Neuron (in vitro differentiated cells): ENCODE measurements at regions not wholly inside any gene's neighbourhood (a gene's known extent, or its start where the extent isn't known, plus 50 kb on each side); places are given as distances from the start of the nearest gene placed in this dataset.

Experiments used
- H2AFZ ChIP-seq: one replicate; pipeline ENCODE4 v1.6.1; 2013; ENCODE audit warnings: low read depth, mild to moderate bottlenecking, inconsistent platforms, low read length, moderate library complexity
- H3K27me3 ChIP-seq: one replicate; pipeline ENCODE4 v1.6.1; 2013; ENCODE audit warnings: low read length; ENCODE audit not compliant: insufficient read depth
- H3K36me3 ChIP-seq: one replicate; pipeline ENCODE4 v1.6.1; 2013; ENCODE audit warnings: low read length; ENCODE audit not compliant: insufficient read depth
- H3K4me1 ChIP-seq: one replicate; pipeline ENCODE4 v1.6.1; 2013; ENCODE audit warnings: low read length; ENCODE audit not compliant: insufficient read depth
- H3K4me3 ChIP-seq: 2 replicates; pipeline ENCODE4 v1.5.1; 2013; ENCODE audit warnings: mild to moderate bottlenecking, low read length, moderate library complexity
- H3K9me3 ChIP-seq: one replicate; pipeline ENCODE4 v1.6.1; 2013; ENCODE audit warnings: low read length

DNA sequence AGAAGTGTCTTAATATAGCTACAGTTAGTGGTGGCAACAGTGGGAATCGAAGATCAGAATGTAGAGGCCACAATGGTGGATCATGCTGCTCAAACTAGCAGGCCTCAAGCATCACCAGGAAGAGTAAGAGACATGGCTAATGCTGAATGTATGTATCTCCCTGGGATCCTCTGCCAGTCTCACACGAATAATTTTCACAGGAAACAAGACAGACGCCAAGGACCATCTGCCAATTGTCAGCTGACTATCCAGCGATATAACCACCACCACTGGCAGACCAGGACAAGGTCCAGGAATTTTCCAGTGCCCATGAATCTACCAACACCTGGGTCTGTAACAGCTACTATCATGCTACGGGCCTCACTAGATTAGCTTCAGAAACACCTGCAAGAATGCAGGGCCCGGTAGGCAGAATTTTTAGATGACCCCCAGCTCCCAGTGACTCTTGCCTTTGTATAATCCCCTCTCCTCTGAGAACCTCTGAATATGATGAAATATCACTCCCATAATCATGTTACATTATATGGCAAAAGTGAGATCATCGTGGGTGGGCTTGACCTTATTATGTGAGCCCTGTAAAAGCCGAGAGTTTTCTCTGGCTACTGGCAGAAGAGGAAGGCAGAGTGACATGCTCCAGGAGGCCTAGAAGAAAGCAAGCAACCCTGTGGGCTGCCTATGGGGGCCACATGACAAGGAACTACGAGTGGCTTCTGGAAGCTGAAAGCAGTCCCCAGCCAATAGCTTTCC, 429.8 kb downstream of the BCOR start:
- Histone ChIP-seq H3K4me1 (no peaks in the 10 kb centered on the region), H2AFZ (no peak overlapping the region), H3K9me3 (no peaks in the 10 kb centered on the region), H3K27me3 (peaks cover 5% of the 10 kb centered on the region), H3K36me3 (no peaks in the 10 kb centered on the region), H3K4me3 (no peak overlapping the region)

DNA sequence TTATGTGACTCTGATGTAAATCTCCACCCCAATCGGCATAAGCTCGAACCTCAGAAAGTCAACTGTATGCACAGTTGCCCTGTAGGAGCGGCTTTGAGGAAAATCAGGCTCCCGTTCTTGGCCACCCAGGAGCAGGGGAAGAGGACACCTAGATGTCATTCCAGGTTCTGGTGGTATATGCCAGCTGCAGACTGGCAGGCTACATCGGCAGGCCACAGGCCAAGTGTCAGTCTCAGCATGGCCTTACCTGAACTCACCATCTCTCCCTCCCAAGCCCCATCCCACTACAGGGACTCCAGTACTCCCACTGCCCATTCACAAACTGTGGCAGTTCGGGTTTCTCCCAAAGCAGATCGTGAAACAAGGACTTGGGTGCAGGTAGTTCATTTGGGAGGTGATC, 428.1 kb downstream of the BCOR start:
- Histone ChIP-seq H3K36me3 (no peaks in the 10 kb centered on the region), H3K9me3 (no peaks in the 10 kb centered on the region), H3K27me3 (peaks cover 5% of the 10 kb centered on the region), H3K4me1 (no peaks in the 10 kb centered on the region), H3K4me3 (no peak overlapping the region), H2AFZ (no peak overlapping the region)

DNA sequence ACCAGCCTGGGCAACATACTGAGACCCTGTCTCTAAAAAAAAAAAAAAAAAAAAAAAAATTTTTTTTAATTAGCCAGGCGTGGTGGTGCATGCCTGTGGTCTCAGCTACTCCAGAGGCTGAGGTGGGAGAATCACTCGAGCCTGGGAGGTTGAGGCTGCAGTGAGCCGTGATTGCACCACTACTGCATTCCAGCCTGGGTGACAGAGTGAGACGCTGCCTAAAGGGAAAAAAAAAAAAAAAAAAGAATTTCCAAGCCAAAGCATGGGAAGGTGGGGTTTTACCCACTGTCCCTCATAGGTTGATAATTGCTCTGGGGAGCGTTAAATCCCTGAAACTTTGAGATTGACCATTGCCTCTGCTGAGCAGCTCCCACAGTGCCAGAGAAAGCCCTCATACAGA, 427.5 kb downstream of the BCOR start:
- Histone ChIP-seq H3K27me3 (peaks cover 5% of the 10 kb centered on the region), H3K9me3 (no peaks in the 10 kb centered on the region), H2AFZ (no peak overlapping the region), H3K4me1 (no peaks in the 10 kb centered on the region), H3K4me3 (no peak overlapping the region), H3K36me3 (no peaks in the 10 kb centered on the region)

DNA sequence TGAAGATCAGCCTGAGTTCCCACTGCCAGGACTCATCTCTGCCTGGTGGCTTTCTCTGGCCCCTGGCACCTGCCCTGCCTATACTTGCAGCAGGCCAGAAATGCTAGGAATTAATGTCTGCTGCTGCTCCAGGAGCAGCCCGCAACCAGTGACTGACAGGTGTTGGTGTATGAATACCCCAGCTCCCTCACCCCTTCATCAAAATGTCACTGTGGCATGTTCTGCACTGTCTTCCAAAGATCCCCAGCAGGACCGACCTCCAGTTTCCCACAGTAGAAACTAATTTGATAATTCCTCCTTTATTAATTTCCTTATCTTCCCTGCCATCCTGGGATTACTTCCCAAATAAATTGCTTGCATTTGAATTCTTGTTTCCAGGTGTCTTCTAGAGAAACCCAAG, 425.4 kb downstream of the BCOR start:
- Histone ChIP-seq H3K9me3 (no peaks in the 10 kb centered on the region), H3K27me3 (peaks cover 5% of the 10 kb centered on the region), H3K36me3 (no peaks in the 10 kb centered on the region), H3K4me3 (no peak overlapping the region), H2AFZ (no peak overlapping the region), H3K4me1 (no peaks in the 10 kb centered on the region)

DNA sequence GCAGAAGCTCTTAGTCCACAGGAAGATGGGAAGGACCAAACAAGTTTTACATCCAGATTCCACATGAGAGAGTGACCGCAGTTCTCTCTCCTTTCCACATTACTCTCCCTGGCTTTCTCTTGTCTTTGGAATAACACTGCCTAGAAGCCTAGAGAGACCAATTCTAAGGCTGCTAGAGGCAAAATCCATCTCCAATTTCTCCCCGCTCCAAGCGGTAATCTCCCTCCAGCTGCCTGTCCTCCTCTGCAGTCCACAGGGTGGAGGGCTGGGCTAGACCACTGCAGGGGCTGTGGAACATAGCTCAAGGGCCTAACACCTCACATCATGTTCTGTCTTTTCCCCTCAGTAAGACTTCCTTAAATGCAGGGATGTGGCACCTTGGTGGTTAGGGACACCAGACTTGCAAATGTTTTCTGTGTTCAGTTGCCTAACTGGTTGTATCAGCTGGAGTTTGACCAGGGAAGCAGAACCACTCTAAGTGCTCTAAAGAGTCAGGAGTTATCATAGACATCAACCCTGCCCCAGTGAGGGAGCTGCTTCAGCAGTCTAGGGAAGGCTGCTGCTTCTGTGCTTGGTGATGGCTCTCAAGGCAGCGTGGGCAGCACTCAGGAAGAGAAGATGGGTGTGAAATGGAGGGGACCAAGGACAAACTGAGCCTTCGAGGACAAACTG, 423.1 kb downstream of the BCOR start:
- no peaks in the 10 kb centered on the region for H3K36me3 ChIP-seq
- H3K4me3 ChIP-seq, result no peak overlapping the region
- H3K9me3 ChIP-seq, result no peaks in the 10 kb centered on the region
- peaks cover 2% of the 10 kb centered on the region for H3K4me1 ChIP-seq
- H2AFZ ChIP-seq, result no peak overlapping the region
- H3K27me3 ChIP-seq, result no peaks in the 10 kb centered on the region

DNA sequence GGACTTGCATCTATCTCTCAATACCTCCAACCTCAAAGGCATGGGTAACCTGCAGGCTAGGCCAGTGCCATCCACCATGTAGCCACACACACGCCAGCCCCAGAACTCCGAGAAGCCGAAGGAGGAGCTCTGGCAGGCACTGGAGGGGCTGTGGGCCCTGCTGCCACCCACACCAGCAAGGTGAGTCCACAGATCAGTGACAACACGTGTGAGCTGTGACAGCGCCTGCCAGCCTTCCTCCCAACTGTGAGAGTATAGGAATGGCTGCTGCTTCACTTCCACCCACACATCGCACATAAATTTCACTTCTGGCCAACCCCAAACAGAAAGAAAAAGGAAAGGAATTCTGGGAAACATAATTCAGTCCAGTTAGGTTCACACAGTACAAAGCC, 422.6 kb downstream of the BCOR start:
- no peak overlapping the region for H2AFZ ChIP-seq
- no peaks in the 10 kb centered on the region for H3K36me3 ChIP-seq
- no peaks in the 10 kb centered on the region for H3K9me3 ChIP-seq
- H3K4me1 ChIP-seq, result peaks cover 2% of the 10 kb centered on the region
- H3K27me3 ChIP-seq, result no peaks in the 10 kb centered on the region
- H3K4me3 ChIP-seq, result no peak overlapping the region

DNA sequence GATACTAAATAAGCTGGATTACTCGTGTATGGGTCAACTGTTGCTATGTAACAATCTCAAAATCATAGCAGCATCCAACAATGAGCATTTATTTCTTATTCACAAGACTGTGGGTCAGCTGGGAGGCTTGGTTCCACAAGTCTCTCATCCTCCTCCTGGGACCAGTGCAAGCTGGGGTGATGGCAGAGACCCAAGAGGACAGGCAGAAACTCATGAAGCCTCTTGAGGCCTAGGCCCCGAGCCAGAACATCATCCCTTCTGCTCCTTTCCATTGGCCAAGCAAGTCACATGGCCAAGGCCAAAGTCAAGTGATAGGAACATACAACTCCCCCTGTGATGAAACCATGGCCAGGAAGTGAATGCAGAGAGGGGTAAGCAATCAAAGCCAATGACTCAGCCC, 422.1 kb downstream of the BCOR start:
- H3K4me1 ChIP-seq, result peaks cover 2% of the 10 kb centered on the region
- no peak overlapping the region for H2AFZ ChIP-seq
- no peaks in the 10 kb centered on the region for H3K9me3 ChIP-seq
- no peak overlapping the region for H3K4me3 ChIP-seq
- H3K27me3 ChIP-seq, result no peaks in the 10 kb centered on the region
- no peaks in the 10 kb centered on the region for H3K36me3 ChIP-seq

DNA sequence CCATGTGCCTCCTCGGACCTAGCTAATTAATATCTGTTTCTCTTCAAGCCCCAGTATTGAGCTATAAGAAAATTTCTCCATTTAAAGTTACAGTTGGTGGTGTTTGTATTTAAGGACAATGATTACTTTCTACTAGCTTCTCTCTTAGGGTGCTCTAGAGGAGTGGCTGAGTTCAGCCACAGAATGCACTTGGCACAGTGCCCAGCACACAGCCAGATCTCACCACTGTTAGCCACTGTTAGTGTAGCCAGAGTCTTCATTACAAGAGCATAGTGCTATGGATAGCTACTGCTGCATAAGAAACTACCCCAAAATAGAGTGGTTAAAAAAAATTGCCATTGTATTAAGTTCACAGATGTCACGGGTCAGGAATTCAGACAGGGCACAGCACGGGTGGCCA, 421.3 kb downstream of the BCOR start:
- Histone ChIP-seq H3K4me3 (no peak overlapping the region), H3K36me3 (no peaks in the 10 kb centered on the region), H3K27me3 (no peaks in the 10 kb centered on the region), H3K9me3 (no peaks in the 10 kb centered on the region), H2AFZ (no peak overlapping the region), H3K4me1 (peaks cover 2% of the 10 kb centered on the region)

DNA sequence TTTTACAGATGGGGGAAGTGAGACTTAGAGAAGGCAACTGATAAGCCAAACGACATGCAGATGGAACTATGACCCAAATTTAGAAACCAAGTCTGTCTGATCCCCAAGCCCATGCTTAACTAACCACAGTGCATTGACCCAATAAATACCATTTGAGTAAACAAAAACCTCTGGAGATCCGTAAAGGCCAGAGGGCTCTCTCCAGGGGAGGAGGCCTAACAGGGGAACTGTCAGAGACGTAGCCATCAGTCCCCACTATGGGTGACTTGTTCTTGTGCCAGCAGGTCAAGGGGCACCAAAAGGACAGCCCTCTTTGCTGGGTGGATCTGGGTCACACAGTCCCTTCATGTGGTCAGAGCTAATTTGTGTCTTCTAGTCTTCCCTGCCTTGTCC, 420.2 kb downstream of the BCOR start:
- no peak overlapping the region for H2AFZ ChIP-seq
- no peak overlapping the region for H3K4me3 ChIP-seq
- H3K27me3 ChIP-seq, result no peaks in the 10 kb centered on the region
- peaks cover 2% of the 10 kb centered on the region for H3K4me1 ChIP-seq
- H3K9me3 ChIP-seq, result no peaks in the 10 kb centered on the region
- H3K36me3 ChIP-seq, result no peaks in the 10 kb centered on the region

DNA sequence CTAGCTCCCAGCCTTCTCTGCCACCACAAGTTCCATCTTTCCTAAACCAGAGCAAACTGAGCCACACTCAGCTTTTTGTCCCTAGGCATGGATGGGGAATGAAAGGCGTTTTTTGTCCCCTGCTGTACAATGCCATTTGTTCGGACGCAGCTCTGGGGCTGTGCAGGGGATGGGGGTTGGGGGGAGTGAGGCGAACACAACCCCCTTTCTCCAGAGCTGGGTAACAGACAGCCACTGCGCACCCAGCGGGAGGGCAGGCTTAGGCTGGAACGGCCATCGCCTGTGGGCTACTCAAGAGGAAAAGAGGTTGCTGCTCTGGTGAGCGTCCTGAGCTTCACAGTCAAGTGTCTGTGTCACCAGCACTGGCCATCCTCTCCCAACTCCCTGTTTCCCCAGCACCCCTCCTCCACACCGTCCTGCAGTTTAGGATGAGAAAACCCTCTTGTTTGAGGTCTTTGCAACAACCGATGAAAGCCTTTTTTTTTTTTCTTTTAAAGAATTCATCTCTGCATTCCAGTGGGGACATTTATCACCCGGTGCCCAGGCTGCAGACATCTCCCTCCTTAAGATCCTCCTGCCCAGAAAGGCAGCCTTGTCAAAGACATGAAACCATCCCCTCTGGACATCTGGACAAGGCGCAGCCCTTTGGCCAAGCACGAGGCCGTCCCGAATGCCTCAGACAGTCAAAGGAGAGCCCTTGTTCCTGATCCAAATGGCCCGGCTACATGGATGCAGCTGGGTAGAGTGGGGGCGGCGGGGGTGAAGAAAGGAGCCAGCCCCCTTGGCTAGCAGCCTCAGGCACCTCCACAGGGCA, 419.6 kb downstream of the BCOR start:
- H2AFZ ChIP-seq, result no peak overlapping the region
- H3K27me3 ChIP-seq, result no peaks in the 10 kb centered on the region
- peaks cover 2% of the 10 kb centered on the region for H3K4me1 ChIP-seq
- no peaks in the 10 kb centered on the region for H3K9me3 ChIP-seq
- H3K4me3 ChIP-seq, result no peak overlapping the region
- no peaks in the 10 kb centered on the region for H3K36me3 ChIP-seq

DNA sequence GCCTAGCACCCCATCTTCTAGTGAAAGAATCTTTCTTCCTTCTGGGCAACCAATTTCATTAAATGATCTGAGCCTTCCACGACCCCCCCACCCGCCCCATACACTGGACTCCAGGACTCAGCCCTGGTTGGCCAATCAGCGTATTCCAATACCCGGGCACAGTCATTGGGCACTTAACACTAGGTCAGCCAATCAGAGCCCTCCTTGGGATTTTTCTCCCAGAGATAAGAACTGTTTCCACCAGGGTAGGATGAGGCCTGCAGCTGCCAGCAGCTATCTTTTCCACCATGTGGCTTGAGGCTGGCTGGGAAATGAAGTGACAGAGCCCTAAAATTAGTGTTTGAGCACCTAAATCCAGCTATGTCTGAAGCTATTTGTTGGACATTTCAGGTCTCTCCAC, 418.8 kb downstream of the BCOR start:
- H3K4me3 ChIP-seq, result no peak overlapping the region
- H3K36me3 ChIP-seq, result no peaks in the 10 kb centered on the region
- H3K27me3 ChIP-seq, result no peaks in the 10 kb centered on the region
- peaks cover 2% of the 10 kb centered on the region for H3K4me1 ChIP-seq
- no peak overlapping the region for H2AFZ ChIP-seq
- H3K9me3 ChIP-seq, result no peaks in the 10 kb centered on the region

DNA sequence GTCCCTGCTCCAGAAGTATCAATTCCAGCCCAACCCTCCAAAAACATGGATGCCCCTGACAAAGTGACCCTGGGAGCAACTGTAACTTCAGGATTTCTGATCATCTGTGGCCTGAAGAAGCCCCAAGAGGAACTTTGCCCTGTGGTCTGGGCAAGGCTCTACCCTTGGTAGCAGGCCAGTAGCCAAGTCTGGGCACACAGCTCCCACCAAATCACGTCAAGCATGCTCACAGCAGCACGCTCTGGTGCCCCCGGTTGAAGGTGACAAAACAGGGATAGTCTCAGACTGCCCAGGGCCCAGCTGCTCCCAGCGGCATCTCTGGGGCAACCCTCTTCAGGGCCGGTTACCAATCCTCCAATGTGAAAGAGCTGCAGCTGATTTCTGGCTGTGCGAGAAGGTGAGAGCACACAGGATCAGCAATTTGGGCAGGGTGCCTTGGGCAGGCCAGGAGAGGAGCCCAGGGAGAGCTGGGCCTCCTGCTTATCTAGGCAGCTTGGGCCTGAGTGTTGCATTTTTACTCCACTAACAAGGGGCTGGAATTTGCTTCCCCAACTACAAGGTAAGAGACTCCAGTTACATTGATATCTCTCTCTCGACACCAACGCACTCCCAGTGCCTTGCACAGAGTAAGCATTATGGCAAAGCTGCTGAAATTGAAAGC, 418.1 kb downstream of the BCOR start:
- Histone ChIP-seq H3K4me1 (peaks cover 2% of the 10 kb centered on the region), H2AFZ (no peak overlapping the region), H3K4me3 (no peak overlapping the region), H3K9me3 (no peaks in the 10 kb centered on the region), H3K27me3 (no peaks in the 10 kb centered on the region), H3K36me3 (no peaks in the 10 kb centered on the region)

DNA sequence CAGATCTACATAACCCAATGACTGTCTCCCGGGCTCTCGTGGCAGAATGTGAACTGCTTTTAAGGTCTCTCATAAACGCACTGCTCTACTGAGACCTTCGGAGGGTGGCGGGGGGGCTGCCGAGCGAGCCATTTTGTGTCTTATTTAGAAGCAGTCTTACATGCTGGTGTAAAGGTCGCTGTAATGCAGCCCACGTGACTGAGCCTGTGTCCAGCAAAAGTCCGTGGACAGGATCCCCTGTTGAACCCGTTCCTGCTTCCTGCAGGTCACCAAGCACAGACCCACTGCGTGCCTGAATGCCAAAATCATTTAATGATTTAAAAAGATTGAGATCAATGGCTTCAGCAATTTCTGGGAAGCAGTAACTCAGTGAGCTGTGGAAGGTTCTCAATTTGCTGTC, 415.9 kb downstream of the BCOR start:
- H3K4me3 ChIP-seq, result no peak overlapping the region
- no peak overlapping the region for H2AFZ ChIP-seq
- H3K4me1 ChIP-seq, result peaks cover 2% of the 10 kb centered on the region
- no peaks in the 10 kb centered on the region for H3K9me3 ChIP-seq
- no peaks in the 10 kb centered on the region for H3K27me3 ChIP-seq
- H3K36me3 ChIP-seq, result no peaks in the 10 kb centered on the region
